ENCODE measurements at regions not wholly inside any gene's neighbourhood (a gene's known extent, or its start where the extent isn't known, plus 50 kb on each side); places are given as distances from the start of the nearest gene placed in this dataset.

GRCh38 chr4:115278830-115279229, 165.4 kb upstream of the NDST4 start:
- TF ChIP-seq, protein P1, sequence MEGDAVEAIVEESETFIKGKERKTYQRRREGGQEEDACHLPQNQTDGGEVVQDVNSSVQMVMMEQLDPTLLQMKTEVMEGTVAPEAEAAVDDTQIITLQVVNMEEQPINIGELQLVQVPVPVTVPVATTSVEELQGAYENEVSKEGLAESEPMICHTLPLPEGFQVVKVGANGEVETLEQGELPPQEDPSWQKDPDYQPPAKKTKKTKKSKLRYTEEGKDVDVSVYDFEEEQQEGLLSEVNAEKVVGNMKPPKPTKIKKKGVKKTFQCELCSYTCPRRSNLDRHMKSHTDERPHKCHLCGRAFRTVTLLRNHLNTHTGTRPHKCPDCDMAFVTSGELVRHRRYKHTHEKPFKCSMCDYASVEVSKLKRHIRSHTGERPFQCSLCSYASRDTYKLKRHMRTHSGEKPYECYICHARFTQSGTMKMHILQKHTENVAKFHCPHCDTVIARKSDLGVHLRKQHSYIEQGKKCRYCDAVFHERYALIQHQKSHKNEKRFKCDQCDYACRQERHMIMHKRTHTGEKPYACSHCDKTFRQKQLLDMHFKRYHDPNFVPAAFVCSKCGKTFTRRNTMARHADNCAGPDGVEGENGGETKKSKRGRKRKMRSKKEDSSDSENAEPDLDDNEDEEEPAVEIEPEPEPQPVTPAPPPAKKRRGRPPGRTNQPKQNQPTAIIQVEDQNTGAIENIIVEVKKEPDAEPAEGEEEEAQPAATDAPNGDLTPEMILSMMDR (IDR thresholded peaks at IDR 0.05; ENCODE audit: borderline replicate concordance, insufficient read depth, low read depth, low read length): no peak
- H3K4me3 ChIP-seq (ENCODE audit: low read depth, low read length): no peak overlapping the region

DNA sequence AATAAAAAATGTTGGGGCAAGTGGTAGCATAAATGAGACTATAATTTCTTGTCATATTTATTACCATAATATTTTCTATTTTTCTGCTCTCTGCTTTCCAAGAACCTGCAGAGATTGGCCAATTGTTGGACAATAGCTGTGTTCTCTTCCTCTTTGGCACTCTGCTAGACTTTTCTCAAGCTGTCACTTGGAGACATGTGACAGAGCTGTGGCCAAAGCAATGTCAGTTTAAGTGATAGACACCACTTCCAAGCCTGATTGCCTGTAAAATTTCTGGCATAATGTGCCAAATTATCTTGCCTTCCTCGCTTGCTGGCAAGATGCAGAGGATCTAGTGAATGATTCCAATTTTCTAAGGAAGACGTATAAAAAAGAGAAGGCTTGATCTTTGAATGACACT, 162.2 kb upstream of the NDST4 start:
- TF ChIP-seq, protein P1 (IDR thresholded peaks at IDR 0.05; ENCODE audit: borderline replicate concordance, insufficient read depth, low read depth, low read length): no peak
- H3K4me3 ChIP-seq (ENCODE audit: low read depth, low read length): no peak overlapping the region

DNA sequence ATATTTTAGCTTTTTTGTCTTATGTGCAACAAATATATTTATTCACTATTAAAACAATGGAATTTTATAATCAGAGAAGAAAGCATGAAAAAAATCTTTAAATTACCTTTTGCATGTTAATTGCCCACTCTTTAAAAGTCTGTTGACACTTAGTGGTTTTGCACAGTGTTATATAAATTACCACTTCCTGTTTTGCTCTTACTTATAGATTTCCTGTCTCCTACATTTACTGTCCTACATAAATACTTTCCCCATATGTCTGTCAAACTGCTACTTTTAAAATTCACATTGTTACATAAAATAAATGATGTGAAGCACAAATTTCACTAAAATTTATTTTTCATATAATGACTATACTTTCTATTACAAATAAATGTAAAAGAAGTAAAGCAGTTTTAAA, 161.1 kb upstream of the NDST4 start:
- H3K4me3 ChIP-seq (ENCODE audit: low read depth, low read length): no peak overlapping the region
- TF ChIP-seq, protein P1 (IDR thresholded peaks at IDR 0.05; ENCODE audit: borderline replicate concordance, insufficient read depth, low read depth, low read length): no peak

GRCh38 chr4:115272594-115272993, 159.2 kb upstream of the NDST4 start:
- TF ChIP-seq, protein P1 (IDR thresholded peaks at IDR 0.05; ENCODE audit: borderline replicate concordance, insufficient read depth, low read depth, low read length): no peak
- H3K4me3 ChIP-seq (ENCODE audit: low read depth, low read length): no peak overlapping the region

DNA sequence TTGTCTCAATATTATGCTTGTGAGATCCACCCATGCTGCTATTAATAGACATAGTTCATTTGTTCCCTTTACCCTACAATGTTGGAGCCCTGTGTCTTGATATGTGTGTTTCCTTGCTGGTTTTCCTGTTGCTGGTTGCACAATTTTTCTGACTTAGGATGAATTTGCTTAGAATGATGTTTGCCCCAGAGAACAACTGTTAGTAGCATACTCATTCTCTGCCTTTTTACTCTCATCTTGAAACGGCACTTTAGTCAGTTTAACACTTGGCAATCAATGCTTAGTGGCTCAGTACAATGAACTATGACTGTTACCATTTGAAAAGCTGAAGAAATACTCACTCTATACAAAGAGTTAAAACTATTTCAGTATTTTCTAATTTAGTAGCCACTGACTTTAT, 158.8 kb upstream of the NDST4 start:
- TF ChIP-seq, protein P1 (IDR thresholded peaks at IDR 0.05; ENCODE audit: borderline replicate concordance, insufficient read depth, low read depth, low read length): no peak
- H3K4me3 ChIP-seq (ENCODE audit: low read depth, low read length): no peak overlapping the region

DNA sequence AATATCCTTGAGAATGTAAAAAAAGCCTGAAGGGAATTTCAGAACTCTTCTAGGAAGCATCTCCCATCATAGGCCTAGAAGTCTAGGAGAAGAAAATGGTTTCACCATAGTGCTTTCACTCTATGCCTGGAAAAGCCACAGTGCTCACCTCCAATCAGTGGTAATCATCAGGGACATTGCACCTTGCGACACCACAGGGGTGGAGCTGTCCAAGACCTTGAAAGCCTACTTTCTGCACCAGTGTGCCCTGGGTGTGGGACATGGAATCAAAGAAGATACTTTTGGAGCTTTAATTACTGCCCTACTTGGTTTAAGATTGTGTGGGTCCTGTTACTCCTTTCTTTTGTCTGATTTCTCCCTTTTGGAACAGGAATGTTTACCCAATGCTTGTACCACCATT, 146.8 kb upstream of the NDST4 start:
- no peak overlapping the region for H3K4me3 ChIP-seq (ENCODE audit: low read depth, low read length)
- TF ChIP-seq, protein P1 (IDR thresholded peaks at IDR 0.05; ENCODE audit: borderline replicate concordance, insufficient read depth, low read depth, low read length): no peak

DNA sequence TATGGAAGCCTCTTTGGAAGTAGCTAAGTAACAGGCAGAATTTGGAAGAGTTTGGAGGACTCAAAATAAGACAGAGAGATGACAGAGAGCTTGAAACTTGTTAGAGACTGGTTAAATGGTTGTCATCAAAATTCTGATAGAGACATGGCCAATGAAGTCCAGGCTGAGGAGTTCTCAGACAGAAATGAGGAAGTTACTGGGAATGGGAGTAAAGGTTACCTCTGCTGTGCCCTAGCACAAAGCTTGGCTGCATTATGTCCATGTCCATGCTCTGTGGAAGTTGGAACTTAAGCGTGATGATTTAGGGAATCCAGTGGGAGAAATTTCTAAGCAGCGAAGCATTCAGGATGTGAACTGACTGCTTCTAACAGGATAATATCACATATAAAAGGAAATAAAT, 146.2 kb upstream of the NDST4 start:
- H3K4me3 ChIP-seq (ENCODE audit: low read depth, low read length): no peak overlapping the region
- TF ChIP-seq, protein P1 (IDR thresholded peaks at IDR 0.05; ENCODE audit: borderline replicate concordance, insufficient read depth, low read depth, low read length): no peak

Data from GM12875 (cell line).